Epithelial cell of prostate (primary cell): ENCODE measurements at regions not wholly inside any gene's neighbourhood (a gene's known extent, or its start where the extent isn't known, plus 50 kb on each side); places are given as distances from the start of the nearest gene placed in this dataset.
A peak's percentile ranks its signal among the peaks of the same experiment; 100 is the strongest.

Experiments
- DNase-seq: peaks from one replicate; pipeline ENCODE4 v3.0.0-alpha.2; 2011; ENCODE audit warnings: low read depth, low spot score
- H3K27ac ChIP-seq: fragments of 450-650 bp; 2 replicates; pipeline ENCODE4 v1.5.1; 2017; ENCODE audit warnings: mild to moderate bottlenecking

DNA sequence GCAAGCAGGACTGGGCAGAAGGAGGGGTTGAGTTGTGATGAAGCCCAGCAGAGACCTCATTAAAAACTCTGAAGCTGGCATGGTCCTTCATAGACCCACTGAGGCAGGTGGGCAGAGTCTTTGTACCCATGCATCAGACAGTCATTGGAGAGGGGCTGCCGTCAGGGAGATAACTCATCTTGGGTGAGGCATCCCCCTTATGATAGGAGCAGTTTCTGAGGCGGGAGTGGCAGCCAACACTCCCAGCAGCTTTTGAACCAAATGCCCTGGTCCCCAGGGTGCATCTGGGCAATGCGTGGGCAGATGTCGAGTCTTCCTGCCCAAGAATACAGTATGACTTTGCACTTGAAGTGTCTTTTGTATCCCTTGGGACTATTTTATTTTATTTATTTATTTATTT lies 68.1 kb downstream of the HTR5A start:
- no peak overlapping the region for H3K27ac ChIP-seq
- DNase-seq: no peak

DNA sequence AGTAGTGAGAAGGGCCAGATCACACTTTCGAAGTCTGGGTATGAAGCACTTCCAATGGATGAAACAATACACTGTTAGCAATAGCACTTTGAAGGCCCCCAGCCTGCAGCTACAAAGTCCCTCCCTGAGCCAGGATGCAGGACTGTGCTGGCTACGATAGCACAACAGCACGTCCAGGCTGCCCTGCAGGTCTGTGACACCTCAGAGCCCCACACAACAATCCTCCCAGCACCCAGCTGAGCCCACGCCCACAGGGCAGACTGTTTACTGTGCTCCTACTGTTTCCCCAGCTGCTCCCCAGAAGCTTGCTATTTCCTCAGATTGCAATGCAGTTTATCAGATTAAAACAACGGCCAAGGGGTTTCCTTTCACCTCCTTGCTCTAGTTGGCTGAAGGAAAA lies 71.4 kb downstream of the HTR5A start:
- no peak for DNase-seq
- H3K27ac ChIP-seq: no peak overlapping the region

GRCh38 chr7:155143381-155143780 lies 73.3 kb downstream of the HTR5A start:
- H3K27ac ChIP-seq: no peak overlapping the region
- no peak for DNase-seq

- H3K27ac ChIP-seq: no peak overlapping the region
- no peak for DNase-seq
Observed at GRCh38 chr7:155144371-155144770, 74.2 kb downstream of the HTR5A start.

- H3K27ac ChIP-seq: no peak overlapping the region
- no peak for DNase-seq
Observed at GRCh38 chr7:155145477-155146255, 75.5 kb downstream of the HTR5A start.

DNA sequence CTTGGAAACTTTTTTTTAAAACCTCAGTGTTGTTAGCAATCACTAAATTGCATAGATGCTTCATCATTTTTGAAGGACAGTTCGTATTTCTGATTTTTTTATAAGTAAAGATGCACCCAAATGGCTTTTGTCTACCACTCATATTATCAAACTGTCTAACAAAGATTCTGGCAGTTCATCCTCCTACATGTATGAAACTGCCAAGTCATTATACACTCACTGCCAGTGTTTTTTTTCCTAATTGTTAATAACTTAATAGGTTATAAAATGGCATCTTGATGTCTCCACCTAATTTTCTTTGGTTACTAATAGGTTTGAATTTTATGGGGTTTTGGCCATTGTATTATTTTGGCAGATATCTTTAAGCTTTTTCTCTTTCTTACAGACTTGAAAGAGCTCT lies 77.0 kb downstream of the HTR5A start:
- no peak for DNase-seq
- no peak overlapping the region for H3K27ac ChIP-seq

DNA sequence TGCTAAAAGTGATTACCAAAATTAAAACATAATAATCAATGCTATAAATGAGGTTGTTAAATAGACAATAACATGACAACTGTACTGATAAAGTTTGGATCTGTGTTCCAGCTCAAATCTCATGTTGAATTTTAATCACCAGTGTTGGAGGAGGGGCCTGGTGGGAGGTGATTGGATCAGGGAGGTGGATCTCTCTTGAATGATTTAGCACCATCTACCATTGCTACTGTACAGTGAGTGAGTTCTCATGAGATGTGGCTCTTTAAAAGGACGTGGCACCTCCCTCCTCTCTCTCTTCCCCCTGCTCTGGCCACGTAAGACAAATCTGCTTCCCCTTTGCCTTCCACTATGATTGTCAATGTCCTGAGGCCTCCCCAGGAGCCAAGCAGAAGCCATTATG lies 77.5 kb downstream of the HTR5A start:
- DNase-seq: no peak
- no peak overlapping the region for H3K27ac ChIP-seq

GRCh38 chr7:155153676-155154075 lies 83.6 kb downstream of the HTR5A start:
- no peak overlapping the region for H3K27ac ChIP-seq
- no peak for DNase-seq

GRCh38 chr7:155154586-155154985 lies 84.5 kb downstream of the HTR5A start:
- H3K27ac ChIP-seq: no peak overlapping the region
- DNase-seq: no peak

GRCh38 chr7:155161690-155162089 lies 91.6 kb downstream of the HTR5A start:
- no peak overlapping the region for H3K27ac ChIP-seq
- no peak for DNase-seq

DNA sequence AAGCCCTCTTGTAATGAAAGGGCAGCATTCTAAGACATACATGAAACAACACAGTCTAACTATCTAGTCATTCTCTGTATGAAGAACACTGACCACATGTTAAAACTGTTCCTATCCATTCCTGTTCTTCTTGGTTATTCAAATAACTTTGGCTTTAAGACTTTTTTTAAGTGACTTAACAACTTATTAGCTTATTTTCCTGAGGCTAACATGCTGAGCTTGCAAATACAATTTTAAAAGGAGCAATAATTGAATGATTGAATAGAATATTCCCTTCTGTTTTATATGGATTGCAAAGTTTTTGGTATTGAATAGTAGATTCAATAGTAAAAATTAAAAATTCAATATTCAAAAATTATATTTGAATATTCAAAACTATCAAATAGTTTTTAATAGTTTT lies 92.3 kb downstream of the HTR5A start:
- DNase-seq: no peak
- H3K27ac ChIP-seq: no peak overlapping the region

DNA sequence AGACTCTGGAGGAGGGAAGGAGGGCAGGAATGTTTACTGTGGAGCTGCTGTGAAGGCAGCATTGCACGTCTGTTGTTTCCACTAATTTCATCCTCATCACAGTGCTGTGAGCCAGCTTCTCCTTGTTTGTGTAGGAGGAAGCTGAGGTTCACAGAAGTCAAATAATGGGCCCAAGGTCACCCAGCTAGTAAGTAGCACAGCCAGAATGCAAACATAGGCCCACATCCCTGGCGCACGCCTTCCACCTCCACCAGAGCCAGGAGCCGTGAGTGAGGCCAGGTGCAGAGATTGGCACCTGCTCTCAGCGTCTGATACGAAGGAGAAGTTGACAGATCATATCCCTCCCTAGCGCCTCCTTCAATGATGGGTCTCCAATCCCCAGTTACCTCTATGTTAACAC lies 93.6 kb downstream of the HTR5A start:
- no peak for DNase-seq
- no peak overlapping the region for H3K27ac ChIP-seq

- DNase-seq: no peak
Observed at GRCh38 chr7:155164316-155164715, 94.2 kb downstream of the HTR5A start.

GRCh38 chr7:155166108-155166507 lies 96.0 kb downstream of the HTR5A start:
- DNase-seq: no peak

More at GRCh38 chr7:155164316-155164715, 94.2 kb downstream of the HTR5A start:
- no peak overlapping the region for H3K27ac ChIP-seq

GRCh38 chr7:155166673-155167370 lies 96.7 kb downstream of the HTR5A start:
- H3K27ac ChIP-seq: peak overlapping the region; percentile 15
- no peak for DNase-seq

More at GRCh38 chr7:155166108-155166507, 96.0 kb downstream of the HTR5A start:
- peak overlapping the region; percentile 15 for H3K27ac ChIP-seq

GRCh38 chr7:155167706-155168365 lies 97.7 kb downstream of the HTR5A start:
- DNase-seq: no peak

GRCh38 chr7:155168597-155169480 lies 98.7 kb downstream of the HTR5A start:
- no peak for DNase-seq
- no peak overlapping the region for H3K27ac ChIP-seq

More at GRCh38 chr7:155167706-155168365, 97.7 kb downstream of the HTR5A start:
- H3K27ac ChIP-seq: no peak overlapping the region

- no peak overlapping the region for H3K27ac ChIP-seq
- DNase-seq: no peak
Observed at GRCh38 chr7:155169498-155170065, 99.5 kb downstream of the HTR5A start.

DNA sequence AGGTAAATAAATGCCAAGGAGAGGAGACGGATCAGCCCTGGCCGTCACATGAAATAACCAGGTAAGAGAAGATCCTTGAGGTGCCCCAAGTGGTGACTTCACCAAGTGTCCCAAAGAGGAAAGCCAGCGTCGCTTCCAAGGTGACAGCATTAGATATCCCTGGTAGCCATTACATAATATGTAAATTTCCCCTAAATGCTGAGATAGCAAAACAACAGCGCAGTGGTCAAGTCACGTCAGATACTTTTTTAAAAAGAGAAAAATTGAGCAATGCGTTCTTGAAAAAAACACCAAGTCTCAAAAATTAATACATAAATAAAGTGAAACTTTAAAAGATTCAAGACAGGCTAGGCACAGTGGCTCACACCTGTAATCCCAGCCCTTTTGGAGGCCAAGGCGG lies 100.2 kb downstream of the HTR5A start:
- no peak for DNase-seq
- no peak overlapping the region for H3K27ac ChIP-seq

GRCh38 chr7:155172141-155172540 lies 102.0 kb downstream of the HTR5A start:
- no peak for DNase-seq
- no peak overlapping the region for H3K27ac ChIP-seq
